H1 (cell line): ENCODE measurements at regions not wholly inside any gene's neighbourhood (a gene's known extent, or its start where the extent isn't known, plus 50 kb on each side); places are given as distances from the start of the nearest gene placed in this dataset.
A peak's percentile ranks its signal among the peaks of the same experiment; 100 is the strongest.

Source experiments
- CTCF ChIA-PET: fragments of 300-600 bp; sonication (Branson Sonifier 250); formaldehyde crosslinking; loops from one replicate; lab custom pipeline; 2021; ENCODE audit not compliant: partially characterized antibody; lab: Charles Lee
- POLR2A ChIA-PET: fragments of 300-600 bp; sonication (Branson Sonifier 250); formaldehyde crosslinking; loops from one replicate; lab custom pipeline; 2021; ENCODE audit warnings: inconsistent platforms; ENCODE audit not compliant: partially characterized antibody; lab: Charles Lee
- DNase-seq, 2 experiments: peaks; one replicate each; pipeline versions ENCODE4 v3.0.0 to v3.0.0-alpha.2; 2010 to 2022; ENCODE audit warnings: low spot score in 2 of 2, low read depth in 1 of 2, mixed read lengths in 1 of 2
- FAIRE-seq: peaks from 2 replicates; lab custom pipeline; 2011; peaks lifted over from hg19 to GRCh38; lab: Jason Lieb, UNC
- H2AFZ ChIP-seq: 2 replicates; pipeline ENCODE4 v1.8.1; 2012; ENCODE audit warnings: low read length, inconsistent platforms
- H2AK5ac ChIP-seq: 2 replicates; pipeline ENCODE4 v1.6.1; 2013; ENCODE audit warnings: low read depth, low read length
- H2BK120ac ChIP-seq: replicated peaks from 2 replicates; pipeline ENCODE3; 2013; ENCODE audit warnings: low read depth, low read length, inconsistent platforms
- H2BK12ac ChIP-seq: 2 replicates; pipeline ENCODE4 v1.6.1; 2013; ENCODE audit warnings: low read depth, low read length
- H2BK15ac ChIP-seq: 2 replicates; pipeline ENCODE4 v1.6.1; 2013; ENCODE audit warnings: low read length
- H2BK20ac ChIP-seq: 2 replicates; pipeline ENCODE4 v1.6.1; 2013; ENCODE audit warnings: low read length
- H2BK5ac ChIP-seq: 2 replicates; pipeline ENCODE4 v1.6.1; 2013; ENCODE audit warnings: low read depth, low read length
- H3K14ac ChIP-seq: 2 replicates; pipeline ENCODE4 v1.6.1; 2013; ENCODE audit warnings: inconsistent platforms; ENCODE audit not compliant: insufficient read length
- H3K18ac ChIP-seq: 2 replicates; pipeline ENCODE4 v1.6.1; 2013; ENCODE audit warnings: low read length; ENCODE audit errors: extremely low read depth
- H3K23ac ChIP-seq: 2 replicates; pipeline ENCODE4 v1.6.1; 2013; ENCODE audit warnings: inconsistent platforms; ENCODE audit not compliant: insufficient read length
- H3K23me2 ChIP-seq: 2 replicates; pipeline ENCODE4 v1.6.1; 2013; ENCODE audit warnings: low read depth, low read length
- H3K27ac ChIP-seq: 2 replicates; pipeline ENCODE4 v1.6.1; 2011; ENCODE audit warnings: low read depth, low read length, inconsistent platforms
- H3K27me3 ChIP-seq, 4 experiments: replicated peaks in 1 of 4; 1 replicate in 1 of 4; 2 replicates in 3 of 4; pipeline versions ENCODE4 v1.6.1 to v1.8.1; 2011 to 2013; ENCODE audit warnings: low read length in 3 of 4, mild to moderate bottlenecking in 3 of 4, inconsistent platforms in 2 of 4, mixed read lengths in 2 of 4, moderate library complexity in 1 of 4; ENCODE audit not compliant: control insufficient read depth in 3 of 4, insufficient read depth in 3 of 4; ENCODE audit errors: extremely low read depth in 1 of 4
- H3K36me3 ChIP-seq, 4 experiments: 2 replicates each; pipeline versions ENCODE4 v1.6.1 to v1.8.1; 2011 to 2013; ENCODE audit warnings: mild to moderate bottlenecking in 4 of 4, low read length in 3 of 4, moderate library complexity in 2 of 4, control low read depth in 1 of 4, inconsistent platforms in 1 of 4; ENCODE audit not compliant: insufficient read depth in 4 of 4, control insufficient read depth in 2 of 4
- H3K4ac ChIP-seq: replicated peaks from 2 replicates; pipeline ENCODE3; 2013; ENCODE audit warnings: low read length, low read depth, mixed read lengths, inconsistent platforms; ENCODE audit not compliant: insufficient read length
- H3K4me1 ChIP-seq, 4 experiments: replicated peaks in 1 of 4; 1 replicate in 1 of 4; 2 replicates in 3 of 4; pipeline versions ENCODE4 v1.6.1 to v1.8.1; 2011 to 2013; ENCODE audit warnings: low read length in 3 of 4, inconsistent platforms in 2 of 4, mixed read lengths in 1 of 4; ENCODE audit not compliant: insufficient read depth in 4 of 4, control insufficient read depth in 3 of 4
- H3K4me2 ChIP-seq, 2 experiments: 2 replicates each; pipeline versions ENCODE4 v1.6.1 to v1.8.1; 2011 to 2013; ENCODE audit warnings: low read depth in 2 of 2, low read length in 2 of 2, control low read depth in 1 of 2, inconsistent platforms in 1 of 2, mild to moderate bottlenecking in 1 of 2; ENCODE audit not compliant: insufficient read depth in 1 of 2
- H3K4me3 ChIP-seq, 4 experiments: fragments of 200-600, 300-600 bp in 1 of 4; sonication (generic), shearing (Covaris generic), sonication (Bioruptor Twin) in 1 of 4; 2 replicates each; pipeline versions ENCODE4 v1.5.1 to v1.8.1; 2011 to 2016; ENCODE audit warnings: low read length in 4 of 4, low read depth in 3 of 4, control low read depth in 2 of 4, inconsistent platforms in 2 of 4, mild to moderate bottlenecking in 2 of 4, mixed read lengths in 1 of 4, moderate library complexity in 1 of 4; ENCODE audit not compliant: insufficient read depth in 2 of 4; ENCODE audit errors: extremely low read depth in 1 of 4
- H3K56ac ChIP-seq: replicated peaks from 2 replicates; pipeline ENCODE3; 2013; ENCODE audit warnings: low read depth, mild to moderate bottlenecking, mixed read lengths, low read length, inconsistent platforms; ENCODE audit not compliant: insufficient read length
- H3K79me1 ChIP-seq: 2 replicates; pipeline ENCODE4 v1.6.1; 2013; ENCODE audit warnings: low read depth, low read length, control low read depth
- H3K79me2 ChIP-seq, 2 experiments: 2 replicates each; pipeline versions ENCODE4 v1.6.1 to v1.8.1; 2012 to 2013; ENCODE audit warnings: low read length in 2 of 2, mild to moderate bottlenecking in 2 of 2, inconsistent platforms in 1 of 2; ENCODE audit not compliant: insufficient read depth in 2 of 2, control insufficient read depth in 1 of 2
- H3K9ac ChIP-seq, 4 experiments: replicated peaks in 1 of 4; 1 replicate in 1 of 4; 2 replicates in 3 of 4; pipeline versions ENCODE4 v1.6.1 to v1.8.1; 2011 to 2013; ENCODE audit warnings: low read depth in 3 of 4, low read length in 3 of 4, control low read depth in 2 of 4, mild to moderate bottlenecking in 2 of 4, moderate library complexity in 2 of 4, inconsistent platforms in 1 of 4; ENCODE audit errors: extremely low read depth in 1 of 4
- H3K9me3 ChIP-seq, 2 experiments: 2 replicates each; pipeline versions ENCODE4 v1.6.1 to v1.8.1; 2012 to 2013; ENCODE audit warnings: mild to moderate bottlenecking in 2 of 2, moderate library complexity in 2 of 2, control low read depth in 1 of 2, inconsistent platforms in 1 of 2, low read depth in 1 of 2, low read length in 1 of 2, mixed read lengths in 1 of 2; ENCODE audit not compliant: insufficient read depth in 2 of 2
- H4K20me1 ChIP-seq, 2 experiments: replicated peaks in 1 of 2; 2 replicates each; pipeline versions ENCODE3 to v1.8.1; 2011 to 2013; ENCODE audit warnings: inconsistent platforms in 2 of 2, low read length in 2 of 2, mild to moderate bottlenecking in 1 of 2; ENCODE audit not compliant: insufficient read depth in 2 of 2, control insufficient read depth in 1 of 2
- H4K5ac ChIP-seq: 2 replicates; pipeline ENCODE4 v1.6.1; 2013; ENCODE audit warnings: low read length, low read depth, mixed read lengths, inconsistent platforms; ENCODE audit not compliant: insufficient read length
- H4K8ac ChIP-seq: 2 replicates; pipeline ENCODE4 v1.8.0; 2013; ENCODE audit warnings: mild to moderate bottlenecking, moderate library complexity, low read length, inconsistent platforms; ENCODE audit not compliant: insufficient read depth; ENCODE audit errors: extremely low read depth
- H4K91ac ChIP-seq: replicated peaks from 2 replicates; pipeline ENCODE3; 2013; ENCODE audit warnings: low read length, mixed read lengths, inconsistent platforms; ENCODE audit not compliant: insufficient read length
- BRCA1 ChIP-seq: IDR thresholded peaks from 2 replicates; pipeline ENCODE4 v1.6.1; 2012; ENCODE audit warnings: low read depth, low read length, improper control_type of control experiment
- RAD21 ChIP-seq, 2 experiments: IDR thresholded peaks in 1 of 2; conservative IDR thresholded peaks in 1 of 2; 2 replicates each; pipeline ENCODE4 v1.6.1; 2011; ENCODE audit warnings: low read depth in 2 of 2, low read length in 2 of 2, improper control_type of control experiment in 1 of 2, inconsistent platforms in 1 of 2, mild to moderate bottlenecking in 1 of 2, moderate library complexity in 1 of 2
- TF ChIP-seq, protein P1 (sequence below), 3 experiments: IDR thresholded peaks; 1 replicate in 2 of 3; 2 replicates in 1 of 3; pipeline versions ENCODE4 v1.5.1 to v1.6.1; 2011; ENCODE audit warnings: low read length in 3 of 3, mild to moderate bottlenecking in 3 of 3, inconsistent platforms in 2 of 3, low read depth in 1 of 3, moderate library complexity in 1 of 3; ENCODE audit not compliant: insufficient read depth in 1 of 3; ENCODE audit errors: control extremely low read depth in 1 of 3

DNA sequence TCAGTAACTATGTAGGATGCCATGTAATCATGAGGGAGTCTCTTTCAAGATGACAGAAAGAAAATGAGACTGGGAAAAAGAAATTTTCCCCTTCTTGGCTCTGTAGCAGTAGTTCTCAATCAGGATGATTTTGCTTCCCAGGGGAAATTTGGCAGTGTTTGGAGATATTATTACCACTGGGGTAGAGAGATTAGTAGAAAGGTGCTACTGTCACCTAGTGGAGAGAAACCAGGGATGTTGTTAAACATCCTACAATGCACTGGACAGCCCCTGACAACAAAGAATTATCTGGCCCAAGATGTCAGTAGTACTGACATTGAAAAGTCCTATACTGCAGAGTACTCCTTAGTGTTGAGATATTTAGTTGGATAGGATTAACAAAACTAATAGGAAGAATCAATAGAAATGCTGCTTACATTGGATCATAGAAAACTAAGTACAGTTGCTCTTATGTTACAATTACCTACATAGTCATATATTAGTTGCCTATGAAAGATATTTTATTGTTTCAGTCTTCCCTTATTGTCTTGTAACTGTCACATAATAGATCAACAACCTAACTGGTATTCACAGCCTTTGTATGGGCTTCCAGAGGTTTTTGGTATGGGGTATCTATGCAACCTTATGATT is 433.3 kb downstream of the RAP2B start:
- H4K20me1 ChIP-seq = no peaks in the 10 kb centered on the region
- H2BK15ac ChIP-seq = no peak overlapping the region
- no peak overlapping the region for H3K14ac ChIP-seq
- no peaks in the 10 kb centered on the region for H3K36me3 ChIP-seq
- H2BK120ac ChIP-seq = no peak overlapping the region
- ChIA-PET CTCF (interaction anchor here (0.6 to 1.8 kb wide), 11 partner anchors 8 to 552 kb away, joined by 3 to 9 read pairs (median 3); no protein-coding TSS in a partner anchor), POLR2A (no interaction called here)
- no peak overlapping the region for H4K91ac ChIP-seq
- no peaks in the 10 kb centered on the region for H3K79me2 ChIP-seq
- no peak overlapping the region for H3K23ac ChIP-seq
- FAIRE-seq = no peak
- H3K79me1 ChIP-seq = no peaks in the 10 kb centered on the region
- no peak overlapping the region for H3K4me3 ChIP-seq
- no peak overlapping the region for H3K9ac ChIP-seq
- H3K18ac ChIP-seq = no peak overlapping the region
- no peak overlapping the region for H2BK5ac ChIP-seq
- no peak overlapping the region for H4K5ac ChIP-seq
- H2AFZ ChIP-seq = no peak overlapping the region
- no peak overlapping the region for H3K56ac ChIP-seq
- H3K23me2 ChIP-seq = no peaks in the 10 kb centered on the region
- no peak overlapping the region for H4K8ac ChIP-seq
- H3K4me2 ChIP-seq = no peak overlapping the region
- H3K4me1 ChIP-seq = no peaks in the 10 kb centered on the region
- no peaks in the 10 kb centered on the region for H3K27me3 ChIP-seq
- no peak for DNase-seq
- H3K27ac ChIP-seq = no peak overlapping the region
- no peak overlapping the region for H2AK5ac ChIP-seq
- no peak overlapping the region for H2BK20ac ChIP-seq
- H2BK12ac ChIP-seq = no peak overlapping the region
- H3K9me3 ChIP-seq = no peaks in the 10 kb centered on the region
- TF ChIP-seq, protein P1, sequence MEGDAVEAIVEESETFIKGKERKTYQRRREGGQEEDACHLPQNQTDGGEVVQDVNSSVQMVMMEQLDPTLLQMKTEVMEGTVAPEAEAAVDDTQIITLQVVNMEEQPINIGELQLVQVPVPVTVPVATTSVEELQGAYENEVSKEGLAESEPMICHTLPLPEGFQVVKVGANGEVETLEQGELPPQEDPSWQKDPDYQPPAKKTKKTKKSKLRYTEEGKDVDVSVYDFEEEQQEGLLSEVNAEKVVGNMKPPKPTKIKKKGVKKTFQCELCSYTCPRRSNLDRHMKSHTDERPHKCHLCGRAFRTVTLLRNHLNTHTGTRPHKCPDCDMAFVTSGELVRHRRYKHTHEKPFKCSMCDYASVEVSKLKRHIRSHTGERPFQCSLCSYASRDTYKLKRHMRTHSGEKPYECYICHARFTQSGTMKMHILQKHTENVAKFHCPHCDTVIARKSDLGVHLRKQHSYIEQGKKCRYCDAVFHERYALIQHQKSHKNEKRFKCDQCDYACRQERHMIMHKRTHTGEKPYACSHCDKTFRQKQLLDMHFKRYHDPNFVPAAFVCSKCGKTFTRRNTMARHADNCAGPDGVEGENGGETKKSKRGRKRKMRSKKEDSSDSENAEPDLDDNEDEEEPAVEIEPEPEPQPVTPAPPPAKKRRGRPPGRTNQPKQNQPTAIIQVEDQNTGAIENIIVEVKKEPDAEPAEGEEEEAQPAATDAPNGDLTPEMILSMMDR (IDR thresholded peaks at IDR 0.05; ENCODE audit: control extremely low read depth in 1 of 3, insufficient read depth in 1 of 3, low read depth in 1 of 3, low read length in 3 of 3) = peak in 2 of 3 experiments; percentile 73 to 76; a peak in 3 of 4 replicates
- TF ChIP-seq RAD21 (IDR thresholded peaks at IDR 0.05 in 1 of 2, conservative IDR thresholded peaks at IDR 0.05 in 1 of 2; ENCODE audit: low read depth in 2 of 2, low read length in 2 of 2) = peak; percentile 90 to 94
- TF ChIP-seq BRCA1 = no peak
- TF ChIP-seq, all 59 proteins: peak for 2
- no peak overlapping the region for H3K4ac ChIP-seq
